ENCODE measurements at regions not wholly inside any gene's neighbourhood (a gene's known extent, or its start where the extent isn't known, plus 50 kb on each side); places are given as distances from the start of the nearest gene placed in this dataset.

GRCh38 chr1:39085174-39085573 lies 59.0 kb downstream of the NDUFS5 start:
- H3K27ac ChIP-seq: no peak overlapping the region
- TF ChIP-seq ZFX (IDR thresholded peaks at IDR 0.05; ENCODE audit: borderline replicate concordance): no peak
- TF ChIP-seq, protein P1, sequence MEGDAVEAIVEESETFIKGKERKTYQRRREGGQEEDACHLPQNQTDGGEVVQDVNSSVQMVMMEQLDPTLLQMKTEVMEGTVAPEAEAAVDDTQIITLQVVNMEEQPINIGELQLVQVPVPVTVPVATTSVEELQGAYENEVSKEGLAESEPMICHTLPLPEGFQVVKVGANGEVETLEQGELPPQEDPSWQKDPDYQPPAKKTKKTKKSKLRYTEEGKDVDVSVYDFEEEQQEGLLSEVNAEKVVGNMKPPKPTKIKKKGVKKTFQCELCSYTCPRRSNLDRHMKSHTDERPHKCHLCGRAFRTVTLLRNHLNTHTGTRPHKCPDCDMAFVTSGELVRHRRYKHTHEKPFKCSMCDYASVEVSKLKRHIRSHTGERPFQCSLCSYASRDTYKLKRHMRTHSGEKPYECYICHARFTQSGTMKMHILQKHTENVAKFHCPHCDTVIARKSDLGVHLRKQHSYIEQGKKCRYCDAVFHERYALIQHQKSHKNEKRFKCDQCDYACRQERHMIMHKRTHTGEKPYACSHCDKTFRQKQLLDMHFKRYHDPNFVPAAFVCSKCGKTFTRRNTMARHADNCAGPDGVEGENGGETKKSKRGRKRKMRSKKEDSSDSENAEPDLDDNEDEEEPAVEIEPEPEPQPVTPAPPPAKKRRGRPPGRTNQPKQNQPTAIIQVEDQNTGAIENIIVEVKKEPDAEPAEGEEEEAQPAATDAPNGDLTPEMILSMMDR (IDR thresholded peaks at IDR 0.05): no peak

GRCh38 chr1:39086386-39086785 lies 60.2 kb downstream of the NDUFS5 start:
- H3K27ac ChIP-seq: no peak overlapping the region
- TF ChIP-seq ZFX (IDR thresholded peaks at IDR 0.05; ENCODE audit: borderline replicate concordance): no peak
- TF ChIP-seq, protein P1 (IDR thresholded peaks at IDR 0.05): no peak

DNA sequence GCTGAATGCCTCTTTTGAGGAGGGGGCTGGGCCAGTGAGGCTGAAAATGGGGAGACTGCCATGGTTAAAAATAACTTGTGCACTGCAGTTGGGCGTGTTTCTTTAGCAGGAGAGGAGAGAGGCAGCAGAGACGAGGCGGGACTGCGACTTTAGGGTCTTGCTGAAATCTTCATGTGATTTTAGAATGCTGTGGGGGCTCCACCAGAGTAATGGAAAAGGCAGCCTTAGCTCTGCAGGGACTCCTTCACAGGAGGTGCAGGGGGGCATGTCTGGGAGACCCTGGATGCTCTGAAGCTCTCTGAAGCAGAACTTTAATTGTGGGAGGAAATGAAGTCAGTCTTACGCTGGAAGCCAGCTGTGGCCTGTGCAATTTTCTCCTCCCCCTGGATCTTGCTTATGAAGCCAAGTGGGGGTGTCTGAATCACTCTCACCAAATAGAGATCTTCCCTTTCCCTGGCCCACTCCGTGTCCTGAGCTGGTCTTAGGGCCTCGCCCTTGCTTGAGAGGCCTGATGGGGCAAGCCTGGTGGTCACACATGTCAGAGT lies 60.8 kb downstream of the NDUFS5 start:
- H3K27ac ChIP-seq: no peak overlapping the region
- TF ChIP-seq, protein P1 (IDR thresholded peaks at IDR 0.05): no peak
- no peak for TF ChIP-seq ZFX (IDR thresholded peaks at IDR 0.05; ENCODE audit: borderline replicate concordance)

DNA sequence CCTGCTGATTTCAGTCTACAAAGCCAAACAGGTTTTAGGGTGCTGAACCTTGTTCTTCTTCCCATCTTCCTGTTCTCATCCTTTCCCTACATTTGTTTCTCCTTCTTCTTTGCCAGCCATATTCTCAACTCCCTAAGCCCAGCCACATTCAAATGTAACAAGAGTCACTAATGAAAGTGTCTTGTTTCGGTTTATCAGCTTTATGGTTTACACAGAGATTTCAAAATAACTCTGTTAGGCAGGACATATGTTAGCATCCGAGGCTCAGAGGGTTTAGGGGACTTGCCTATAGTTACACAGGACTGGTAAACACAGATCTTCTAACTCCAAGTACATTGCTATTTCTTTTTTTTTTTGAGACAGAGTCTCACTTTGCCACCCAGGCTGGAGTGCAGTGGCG lies 61.3 kb downstream of the NDUFS5 start:
- no peak for TF ChIP-seq ZFX (IDR thresholded peaks at IDR 0.05; ENCODE audit: borderline replicate concordance)
- TF ChIP-seq, protein P1 (IDR thresholded peaks at IDR 0.05): no peak
- H3K27ac ChIP-seq: no peak overlapping the region

GRCh38 chr1:39088658-39089057 lies 62.5 kb downstream of the NDUFS5 start:
- H3K27ac ChIP-seq: no peak overlapping the region
- TF ChIP-seq, protein P1 (IDR thresholded peaks at IDR 0.05): no peak
- TF ChIP-seq ZFX (IDR thresholded peaks at IDR 0.05; ENCODE audit: borderline replicate concordance): no peak

DNA sequence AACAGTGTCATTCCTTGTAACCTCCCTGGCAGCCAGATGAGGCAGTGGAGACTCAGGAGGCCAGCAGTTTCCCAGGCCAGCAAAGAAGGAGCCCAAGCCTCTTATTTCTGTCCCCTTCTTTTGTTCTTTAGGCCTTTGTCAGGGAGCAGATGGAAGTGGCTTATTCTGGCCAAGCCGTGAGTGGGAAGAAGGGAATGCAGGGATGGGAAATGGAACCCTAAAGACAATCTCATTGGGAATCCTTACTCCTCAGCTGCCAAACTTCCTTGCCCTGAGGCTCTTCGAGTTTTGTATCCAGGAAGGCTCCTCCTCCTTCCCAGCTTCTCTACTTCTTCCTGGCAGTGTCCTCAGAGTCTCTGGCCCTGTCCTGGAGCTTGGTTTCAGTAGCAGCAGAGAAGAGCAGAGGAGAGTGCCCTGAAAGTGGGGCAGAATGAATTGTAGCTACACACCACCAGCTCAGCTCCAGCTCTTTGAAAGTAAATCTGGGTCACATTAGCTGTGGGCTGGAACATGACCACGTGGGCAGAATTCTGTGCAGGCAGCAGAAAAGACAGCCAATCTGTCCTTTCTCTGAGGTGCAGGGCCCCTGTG lies 63.9 kb downstream of the NDUFS5 start:
- H3K27ac ChIP-seq: no peak overlapping the region
- TF ChIP-seq, protein P1 (IDR thresholded peaks at IDR 0.05): no peak
- TF ChIP-seq ZFX (IDR thresholded peaks at IDR 0.05; ENCODE audit: borderline replicate concordance): no peak

DNA sequence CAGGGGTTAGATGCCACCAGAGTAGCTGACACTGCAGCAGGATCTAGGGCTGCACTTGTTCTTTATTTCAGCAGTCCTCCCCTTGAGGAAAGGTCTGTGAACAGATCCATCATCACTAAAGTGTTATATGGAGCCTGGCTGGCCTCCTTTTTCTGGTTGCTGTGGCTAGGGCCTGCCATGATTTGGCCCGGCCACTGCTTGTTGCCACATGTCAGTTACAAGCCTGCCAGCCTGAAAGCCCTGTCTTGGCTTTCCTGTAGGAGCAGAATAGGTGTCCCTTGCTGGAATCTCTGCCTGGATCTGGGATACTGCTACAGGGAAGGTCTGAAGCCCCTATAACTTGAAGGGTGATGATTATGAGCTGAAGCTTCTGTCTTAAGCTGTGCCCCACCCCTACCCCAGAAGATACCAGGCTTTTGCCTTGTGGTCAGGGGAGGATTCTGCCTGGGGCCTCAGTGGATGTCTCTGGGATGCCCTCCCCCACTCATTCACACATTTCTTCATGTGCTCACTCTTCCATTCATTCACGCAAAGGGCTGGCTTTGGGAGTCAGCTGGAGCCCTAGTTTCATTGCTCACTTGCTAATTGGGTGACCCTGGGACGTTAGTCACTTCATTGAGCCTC lies 64.7 kb downstream of the NDUFS5 start:
- H3K27ac ChIP-seq: no peak overlapping the region
- TF ChIP-seq, protein P1 (IDR thresholded peaks at IDR 0.05): no peak
- no peak for TF ChIP-seq ZFX (IDR thresholded peaks at IDR 0.05; ENCODE audit: borderline replicate concordance)

Measured in 22Rv1 (cell line).